ENCODE measurements at regions not wholly inside any gene's neighbourhood (a gene's known extent, or its start where the extent isn't known, plus 50 kb on each side); places are given as distances from the start of the nearest gene placed in this dataset.
"Not testable (repeated sequence)": the region's sequence is repeated elsewhere in the genome, so short reads cannot be mapped to it uniquely, and the experiment has no call there.

- Histone ChIP-seq H3K4me3 (no peak overlapping the region), H3K27ac (no peak overlapping the region)
Observed at GRCh38 chr15:72847033-72847432, 63.5 kb upstream of the ADPGK start.

- H3K4me3 ChIP-seq = no peak overlapping the region
- H3K27ac ChIP-seq = no peak overlapping the region
Observed at GRCh38 chr15:72845981-72846383, 62.4 kb upstream of the ADPGK start.

- no peak overlapping the region for H3K4me3 ChIP-seq
- no peak overlapping the region for H3K27ac ChIP-seq
Observed at GRCh38 chr15:72844067-72844466, 60.5 kb upstream of the ADPGK start.

- H3K4me3 ChIP-seq, H3K27ac ChIP-seq: not testable (repeated sequence)
Observed at GRCh38 chr15:72843340-72843739, 59.8 kb upstream of the ADPGK start.

GRCh38 chr15:72840114-72840513 is 56.6 kb upstream of the ADPGK start:
- Histone ChIP-seq H3K27ac (no peak overlapping the region), H3K4me3 (no peak overlapping the region)

GRCh38 chr15:72838311-72838731 is 54.8 kb upstream of the ADPGK start:
- H3K27ac ChIP-seq = no peak overlapping the region
- no peak overlapping the region for H3K4me3 ChIP-seq

GRCh38 chr15:72836676-72837330 is 53.2 kb upstream of the ADPGK start:
- Histone ChIP-seq H3K27ac (no peak overlapping the region), H3K4me3 (no peak overlapping the region)

GRCh38 chr15:72835294-72835890 is 51.8 kb upstream of the ADPGK start:
- no peak overlapping the region for H3K27ac ChIP-seq
- H3K4me3 ChIP-seq = no peak overlapping the region

GRCh38 chr15:72833561-72833960 is 50.0 kb upstream of the ADPGK start:
- no peak overlapping the region for H3K4me3 ChIP-seq
- no peak overlapping the region for H3K27ac ChIP-seq
